ENCODE measurements at regions not wholly inside any gene's neighbourhood (a gene's known extent, or its start where the extent isn't known, plus 50 kb on each side); places are given as distances from the start of the nearest gene placed in this dataset.

DNA sequence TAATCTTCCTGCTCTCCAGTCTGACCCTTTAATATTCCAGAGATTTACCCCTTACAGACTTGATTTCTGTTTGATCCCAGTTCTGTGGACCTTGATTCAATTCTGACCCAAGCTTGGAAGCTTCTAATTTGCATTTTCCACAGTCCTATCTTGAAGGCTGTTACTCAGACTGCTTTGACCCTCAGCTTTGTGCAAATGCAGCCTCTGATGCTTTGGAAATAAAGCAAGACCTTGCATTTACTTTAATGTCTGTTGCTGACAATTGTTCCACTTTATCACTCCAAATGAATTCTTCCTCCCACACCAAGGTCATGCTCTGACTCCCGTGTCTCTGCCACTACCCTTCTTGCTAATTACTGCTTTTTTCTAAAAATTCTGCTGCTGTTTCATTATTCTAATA lies 886.0 kb downstream of the TUSC7 start:
- Histone ChIP-seq H3K27me3 (replicated peaks; ENCODE audit: control insufficient read depth, insufficient read depth, low read length) (no peaks in the 10 kb centered on the region), H3K4me1 (no peaks in the 10 kb centered on the region), H3K4me3 (ENCODE audit: low read depth, low read length) (no peak overlapping the region), H3K36me3 (ENCODE audit: control insufficient read depth, insufficient read depth, low read length) (no peaks in the 10 kb centered on the region), H3K9me3 (no peaks in the 10 kb centered on the region)
- no peak for DNase-seq
- Mint-ChIP-seq H3K4me1 (ENCODE audit: low read depth, unreplicated experiment) (peaks cover 5% of the 10 kb centered on the region), H3K27ac (ENCODE audit: unreplicated experiment) (no peak overlapping the region), H3K9me3 (ENCODE audit: unreplicated experiment) (no peaks in the 10 kb centered on the region), H3K36me3 (ENCODE audit: insufficient read depth, unreplicated experiment) (no peaks in the 10 kb centered on the region), H3K4me3 (ENCODE audit: unreplicated experiment) (no peak overlapping the region), H3K27me3 (ENCODE audit: insufficient read depth, unreplicated experiment) (peaks cover 18% of the 10 kb centered on the region)
- intact Hi-C loops (cut with micrococcal nuclease; ENCODE audit: unreplicated experiment), result no loop called here
- CTCF ChIA-PET, result no interaction called here
- TF ChIP-seq, protein P1, sequence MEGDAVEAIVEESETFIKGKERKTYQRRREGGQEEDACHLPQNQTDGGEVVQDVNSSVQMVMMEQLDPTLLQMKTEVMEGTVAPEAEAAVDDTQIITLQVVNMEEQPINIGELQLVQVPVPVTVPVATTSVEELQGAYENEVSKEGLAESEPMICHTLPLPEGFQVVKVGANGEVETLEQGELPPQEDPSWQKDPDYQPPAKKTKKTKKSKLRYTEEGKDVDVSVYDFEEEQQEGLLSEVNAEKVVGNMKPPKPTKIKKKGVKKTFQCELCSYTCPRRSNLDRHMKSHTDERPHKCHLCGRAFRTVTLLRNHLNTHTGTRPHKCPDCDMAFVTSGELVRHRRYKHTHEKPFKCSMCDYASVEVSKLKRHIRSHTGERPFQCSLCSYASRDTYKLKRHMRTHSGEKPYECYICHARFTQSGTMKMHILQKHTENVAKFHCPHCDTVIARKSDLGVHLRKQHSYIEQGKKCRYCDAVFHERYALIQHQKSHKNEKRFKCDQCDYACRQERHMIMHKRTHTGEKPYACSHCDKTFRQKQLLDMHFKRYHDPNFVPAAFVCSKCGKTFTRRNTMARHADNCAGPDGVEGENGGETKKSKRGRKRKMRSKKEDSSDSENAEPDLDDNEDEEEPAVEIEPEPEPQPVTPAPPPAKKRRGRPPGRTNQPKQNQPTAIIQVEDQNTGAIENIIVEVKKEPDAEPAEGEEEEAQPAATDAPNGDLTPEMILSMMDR (IDR thresholded peaks at IDR 0.05; ENCODE audit: insufficient read depth in 1 of 2, low read depth in 1 of 2, low read length in 1 of 2, severe bottlenecking in 1 of 2, unreplicated experiment in 1 of 2), result no peak
- no TSS peak for BruUV-seq (replicated peaks)
- POLR2A ChIA-PET, result no interaction called here

DNA sequence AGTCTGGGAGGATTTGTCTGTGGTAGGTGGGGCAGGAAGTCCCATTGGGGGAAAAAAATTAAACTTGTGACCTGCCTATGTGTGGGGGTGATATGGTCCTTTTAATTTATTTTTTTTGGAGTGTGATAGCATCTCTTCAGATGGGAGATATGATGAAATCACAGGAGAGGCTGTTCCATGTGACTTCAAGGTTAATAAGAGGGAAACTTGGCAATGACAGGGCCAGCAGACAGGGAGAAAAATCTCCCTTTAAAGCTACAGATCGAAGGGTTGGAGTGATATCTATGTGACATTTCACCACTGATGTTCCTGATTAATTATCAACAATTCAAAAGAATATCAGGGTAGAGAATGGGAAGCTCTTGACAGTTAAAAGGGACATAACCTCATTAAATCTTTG lies 886.9 kb downstream of the TUSC7 start:
- Histone ChIP-seq H3K4me3 (ENCODE audit: low read depth, low read length) (no peak overlapping the region), H3K27me3 (replicated peaks; ENCODE audit: control insufficient read depth, insufficient read depth, low read length) (no peaks in the 10 kb centered on the region), H3K9me3 (no peaks in the 10 kb centered on the region), H3K4me1 (no peaks in the 10 kb centered on the region), H3K36me3 (ENCODE audit: control insufficient read depth, insufficient read depth, low read length) (no peaks in the 10 kb centered on the region)
- no peak overlapping the region for H3K4me3 Mint-ChIP-seq (ENCODE audit: unreplicated experiment)
- BruUV-seq (replicated peaks), result no TSS peak
- peaks cover 18% of the 10 kb centered on the region for H3K27me3 Mint-ChIP-seq (ENCODE audit: insufficient read depth, unreplicated experiment)
- DNase-seq, result no peak
- no peak overlapping the region for H3K27ac Mint-ChIP-seq (ENCODE audit: unreplicated experiment)
- ChIA-PET POLR2A (no interaction called here), CTCF (no interaction called here)
- intact Hi-C loops (cut with micrococcal nuclease; ENCODE audit: unreplicated experiment), result no loop called here
- TF ChIP-seq, protein P1 (IDR thresholded peaks at IDR 0.05; ENCODE audit: insufficient read depth in 1 of 2, low read depth in 1 of 2, low read length in 1 of 2, severe bottlenecking in 1 of 2, unreplicated experiment in 1 of 2), result no peak
- no peaks in the 10 kb centered on the region for H3K9me3 Mint-ChIP-seq (ENCODE audit: unreplicated experiment)
- no peaks in the 10 kb centered on the region for H3K36me3 Mint-ChIP-seq (ENCODE audit: insufficient read depth, unreplicated experiment)
- H3K4me1 Mint-ChIP-seq (ENCODE audit: low read depth, unreplicated experiment), result peaks cover 5% of the 10 kb centered on the region

DNA sequence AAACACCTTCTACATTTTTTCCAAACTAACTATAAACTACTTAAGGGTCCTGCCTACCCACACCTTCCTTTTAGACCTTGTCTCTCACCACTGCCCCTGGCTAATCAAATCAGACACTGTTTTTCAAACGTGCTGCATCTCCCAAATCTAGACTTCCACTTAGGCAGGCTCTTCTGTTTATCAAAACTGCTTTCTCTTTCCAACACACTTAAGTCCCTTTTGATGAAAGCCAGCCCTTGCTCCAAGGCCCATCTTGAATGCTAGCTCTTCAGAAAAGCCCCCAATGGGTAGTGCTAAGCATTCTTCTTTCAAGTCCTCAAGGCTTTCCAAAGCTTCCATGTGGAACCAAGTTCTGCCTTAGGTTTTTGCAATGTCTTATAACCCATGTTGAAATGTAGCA lies 888.3 kb downstream of the TUSC7 start:
- Histone ChIP-seq H3K4me1 (no peaks in the 10 kb centered on the region), H3K36me3 (ENCODE audit: control insufficient read depth, insufficient read depth, low read length) (no peaks in the 10 kb centered on the region), H3K9me3 (no peaks in the 10 kb centered on the region), H3K27me3 (replicated peaks; ENCODE audit: control insufficient read depth, insufficient read depth, low read length) (no peaks in the 10 kb centered on the region), H3K4me3 (ENCODE audit: low read depth, low read length) (no peak overlapping the region)
- no TSS peak for BruUV-seq (replicated peaks)
- Mint-ChIP-seq H3K27ac (ENCODE audit: unreplicated experiment) (no peak overlapping the region), H3K27me3 (ENCODE audit: insufficient read depth, unreplicated experiment) (peaks cover 22% of the 10 kb centered on the region), H3K9me3 (ENCODE audit: unreplicated experiment) (no peaks in the 10 kb centered on the region), H3K4me3 (ENCODE audit: unreplicated experiment) (no peak overlapping the region), H3K4me1 (ENCODE audit: low read depth, unreplicated experiment) (peaks cover 5% of the 10 kb centered on the region), H3K36me3 (ENCODE audit: insufficient read depth, unreplicated experiment) (no peaks in the 10 kb centered on the region)
- POLR2A ChIA-PET, result no interaction called here
- CTCF ChIA-PET, result no interaction called here
- intact Hi-C loops (cut with micrococcal nuclease; ENCODE audit: unreplicated experiment), result no loop called here
- DNase-seq, result no peak
- TF ChIP-seq, protein P1 (IDR thresholded peaks at IDR 0.05; ENCODE audit: insufficient read depth in 1 of 2, low read depth in 1 of 2, low read length in 1 of 2, severe bottlenecking in 1 of 2, unreplicated experiment in 1 of 2), result no peak
